ENCODE measurements at regions not wholly inside any gene's neighbourhood (a gene's known extent, or its start where the extent isn't known, plus 50 kb on each side); places are given as distances from the start of the nearest gene placed in this dataset.

- DNase-seq (ENCODE audit: low read depth): no peak
Measured at GRCh38 chr17:36728030-36728991, 126.9 kb downstream of the MRM1 start.

GRCh38 chr17:36730095-36730808 is 128.9 kb downstream of the MRM1 start:
- DNase-seq (ENCODE audit: low read depth): no peak

GRCh38 chr17:36730857-36731490 is 129.6 kb downstream of the MRM1 start:
- no peak for DNase-seq (ENCODE audit: low read depth)

- DNase-seq (ENCODE audit: low read depth): no peak
Measured at GRCh38 chr17:36731811-36732210, 130.4 kb downstream of the MRM1 start.

GRCh38 chr17:36732351-36732750 is 131.0 kb downstream of the MRM1 start:
- no peak for DNase-seq (ENCODE audit: low read depth)

- DNase-seq (ENCODE audit: low read depth): no peak
Measured at GRCh38 chr17:36736201-36737156, 135.1 kb downstream of the MRM1 start.

GRCh38 chr17:36739208-36739607 is 137.8 kb downstream of the MRM1 start:
- no peak for DNase-seq (ENCODE audit: low read depth)

- no peak for DNase-seq (ENCODE audit: low read depth)
Measured at GRCh38 chr17:36740157-36740556, 138.8 kb downstream of the MRM1 start.

- DNase-seq (ENCODE audit: low read depth): no peak
Measured at GRCh38 chr17:36741019-36741902, 139.9 kb downstream of the MRM1 start.

- no peak for DNase-seq (ENCODE audit: low read depth)
Measured at GRCh38 chr17:36742267-36743000, 141.1 kb downstream of the MRM1 start.

- no peak for DNase-seq (ENCODE audit: low read depth)
Measured at GRCh38 chr17:36743130-36743529, 141.7 kb downstream of the MRM1 start.

- DNase-seq (ENCODE audit: low read depth): no peak
Measured at GRCh38 chr17:36746381-36747053, 145.1 kb downstream of the MRM1 start.

GRCh38 chr17:36747861-36748260 is 146.5 kb downstream of the MRM1 start:
- no peak for DNase-seq (ENCODE audit: low read depth)

- DNase-seq (ENCODE audit: low read depth): no peak
Measured at GRCh38 chr17:36748272-36748671, 146.9 kb downstream of the MRM1 start.

GRCh38 chr17:36749493-36749892 is 148.1 kb downstream of the MRM1 start:
- DNase-seq (ENCODE audit: low read depth): no peak

- no peak for DNase-seq (ENCODE audit: low read depth)
Measured at GRCh38 chr17:36750316-36750885, 149.0 kb downstream of the MRM1 start.

- no peak for DNase-seq (ENCODE audit: low read depth)
Measured at GRCh38 chr17:36752096-36752888, 150.9 kb downstream of the MRM1 start.

GRCh38 chr17:36755586-36755985 is 154.2 kb downstream of the MRM1 start:
- peak; percentile 10 for DNase-seq (ENCODE audit: low read depth)
